Smooth muscle cell (in vitro differentiated cells): ENCODE measurements at regions not wholly inside any gene's neighbourhood (a gene's known extent, or its start where the extent isn't known, plus 50 kb on each side); places are given as distances from the start of the nearest gene placed in this dataset.

ENCODE experiments used
- DNase-seq: peaks from one replicate; lab custom pipeline; 2025; ENCODE audit not compliant: unreplicated experiment; lab: John Stamatoyannopoulos, UW
- H2AFZ ChIP-seq: fragments of 200-600 bp; sonication (generic); 2 replicates; pipeline ENCODE4 v1.6.0; 2016; ENCODE audit warnings: antibody characterized with exemption, low read depth, mild to moderate bottlenecking
- H3F3A ChIP-seq: fragments of 200-600 bp; sonication (generic); 2 replicates; pipeline ENCODE4 v1.6.0; 2017; ENCODE audit warnings: antibody characterized with exemption, low read depth
- H3K27ac ChIP-seq: fragments of 200-600 bp; sonication (generic); 2 replicates; pipeline ENCODE4 v1.5.1; 2016; ENCODE audit warnings: low read depth, mild to moderate bottlenecking
- H3K27me3 ChIP-seq: fragments of 200-600 bp; sonication (generic); 2 replicates; pipeline ENCODE4 v1.6.1; 2016; ENCODE audit warnings: low read depth, mild to moderate bottlenecking
- H3K36me3 ChIP-seq: fragments of 200-600 bp; sonication (generic); 2 replicates; pipeline ENCODE4 v1.5.1; 2016; ENCODE audit warnings: low read depth
- H3K4me1 ChIP-seq: fragments of 200-600 bp; sonication (generic); 2 replicates; pipeline ENCODE4 v1.5.1; 2016; ENCODE audit warnings: low read depth
- H3K4me2 ChIP-seq: fragments of 200-600 bp; sonication (generic); 2 replicates; pipeline ENCODE4 v1.6.0; 2016; ENCODE audit warnings: mild to moderate bottlenecking
- H3K4me3 ChIP-seq: fragments of 200-600 bp; sonication (generic); 2 replicates; pipeline ENCODE4 v1.5.1; 2016; ENCODE audit warnings: mild to moderate bottlenecking
- H3K79me2 ChIP-seq: fragments of 200-600 bp; sonication (generic); 2 replicates; pipeline ENCODE4 v1.6.0; 2016; ENCODE audit warnings: low read depth, mild to moderate bottlenecking
- H3K9ac ChIP-seq: fragments of 200-600 bp; sonication (generic); 2 replicates; pipeline ENCODE4 v1.6.0; 2016; ENCODE audit warnings: low read depth
- H3K9me3 ChIP-seq: fragments of 200-600 bp; sonication (generic); replicated peaks from 2 replicates; pipeline ENCODE4 v1.5.1; 2016; ENCODE audit warnings: low read depth
- H4K20me1 ChIP-seq: fragments of 200-600 bp; sonication (generic); 2 replicates; pipeline ENCODE4 v1.6.0; 2016; ENCODE audit warnings: low read depth
- WGBS: methylation state at CpG from one replicate; pipeline ENCODE4 v1.1.7; 2016; ENCODE audit warnings: low lambda C conversion rate; 5-methylcytosine and 5-hydroxymethylcytosine counted together
- TF ChIP-seq, protein P1 (sequence below): fragments of 200-600 bp; sonication (generic); IDR thresholded peaks from 2 replicates; pipeline ENCODE4 v1.5.1; 2017; ENCODE audit warnings: borderline replicate concordance, mild to moderate bottlenecking, antibody characterized with exemption; ENCODE audit not compliant: insufficient read depth, poor library complexity, severe bottlenecking

DNA sequence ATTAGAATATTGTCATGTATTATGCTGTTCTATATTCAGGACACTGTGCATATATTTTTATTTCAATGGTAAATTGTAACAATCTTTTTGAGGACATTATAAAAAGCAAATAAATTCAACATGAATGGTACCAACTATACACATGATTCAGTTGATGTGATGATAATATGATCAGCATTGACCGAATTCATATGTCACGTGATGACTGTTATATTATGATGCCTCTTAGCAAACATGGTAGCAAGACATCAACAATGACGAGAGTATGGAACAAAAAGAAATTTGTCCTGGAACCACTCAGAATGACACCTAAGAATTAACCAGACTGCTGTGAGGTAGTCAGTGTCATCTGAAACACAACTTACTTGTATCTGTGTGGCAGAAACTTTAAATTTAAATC, 161.5 kb upstream of the OR13F1 start:
- Histone ChIP-seq H3F3A (no peaks in the 10 kb centered on the region), H3K79me2 (no peaks in the 10 kb centered on the region), H3K4me3 (no peak overlapping the region), H4K20me1 (no peaks in the 10 kb centered on the region), H3K4me2 (no peak overlapping the region), H2AFZ (no peak overlapping the region), H3K9me3 (no peaks in the 10 kb centered on the region), H3K9ac (no peak overlapping the region), H3K27me3 (no peaks in the 10 kb centered on the region), H3K27ac (no peak overlapping the region), H3K4me1 (no peaks in the 10 kb centered on the region), H3K36me3 (no peaks in the 10 kb centered on the region)
- DNase-seq, result no peak
- TF ChIP-seq, protein P1, sequence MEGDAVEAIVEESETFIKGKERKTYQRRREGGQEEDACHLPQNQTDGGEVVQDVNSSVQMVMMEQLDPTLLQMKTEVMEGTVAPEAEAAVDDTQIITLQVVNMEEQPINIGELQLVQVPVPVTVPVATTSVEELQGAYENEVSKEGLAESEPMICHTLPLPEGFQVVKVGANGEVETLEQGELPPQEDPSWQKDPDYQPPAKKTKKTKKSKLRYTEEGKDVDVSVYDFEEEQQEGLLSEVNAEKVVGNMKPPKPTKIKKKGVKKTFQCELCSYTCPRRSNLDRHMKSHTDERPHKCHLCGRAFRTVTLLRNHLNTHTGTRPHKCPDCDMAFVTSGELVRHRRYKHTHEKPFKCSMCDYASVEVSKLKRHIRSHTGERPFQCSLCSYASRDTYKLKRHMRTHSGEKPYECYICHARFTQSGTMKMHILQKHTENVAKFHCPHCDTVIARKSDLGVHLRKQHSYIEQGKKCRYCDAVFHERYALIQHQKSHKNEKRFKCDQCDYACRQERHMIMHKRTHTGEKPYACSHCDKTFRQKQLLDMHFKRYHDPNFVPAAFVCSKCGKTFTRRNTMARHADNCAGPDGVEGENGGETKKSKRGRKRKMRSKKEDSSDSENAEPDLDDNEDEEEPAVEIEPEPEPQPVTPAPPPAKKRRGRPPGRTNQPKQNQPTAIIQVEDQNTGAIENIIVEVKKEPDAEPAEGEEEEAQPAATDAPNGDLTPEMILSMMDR, result no peak
- WGBS, result 92% methylated on average over 3 of the region's 3 CpGs

- 59% methylated on average over 3 of the region's 3 CpGs for WGBS
- no peak for DNase-seq
- TF ChIP-seq, protein P1, result no peak
- Histone ChIP-seq H3K9ac (no peak overlapping the region), H2AFZ (no peak overlapping the region), H3K36me3 (no peaks in the 10 kb centered on the region), H3K4me1 (no peaks in the 10 kb centered on the region), H4K20me1 (no peaks in the 10 kb centered on the region), H3F3A (no peaks in the 10 kb centered on the region), H3K27me3 (no peaks in the 10 kb centered on the region), H3K4me3 (no peak overlapping the region), H3K27ac (no peak overlapping the region), H3K79me2 (no peaks in the 10 kb centered on the region), H3K9me3 (no peaks in the 10 kb centered on the region), H3K4me2 (no peak overlapping the region)
Measured at GRCh38 chr9:104345061-104345460, 159.0 kb upstream of the OR13F1 start.

- H3K27me3 ChIP-seq, result no peaks in the 10 kb centered on the region
- TF ChIP-seq, protein P1, result no peak
Measured at GRCh38 chr9:104350541-104350940, 153.5 kb upstream of the OR13F1 start.

DNA sequence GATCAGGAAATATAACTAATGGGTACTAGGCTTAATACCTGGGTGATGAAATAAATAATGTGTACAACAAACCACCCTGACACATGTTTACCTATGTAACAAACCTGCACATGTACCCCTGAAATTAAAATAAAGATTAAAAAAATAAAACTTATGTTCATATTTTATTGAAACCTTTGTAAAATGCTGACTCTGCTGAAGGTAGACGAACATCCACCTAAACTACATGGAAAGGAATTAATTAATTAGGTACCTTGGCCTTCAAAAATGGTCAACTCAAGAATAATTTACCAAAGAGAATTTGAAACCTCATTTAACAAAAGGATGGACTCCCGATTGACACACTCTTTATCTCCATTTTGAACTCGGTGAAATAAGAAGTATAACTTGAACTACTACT, 152.3 kb upstream of the OR13F1 start:
- Histone ChIP-seq H3K36me3 (no peaks in the 10 kb centered on the region), H3K27ac (no peak overlapping the region), H2AFZ (no peak overlapping the region), H3K4me1 (no peaks in the 10 kb centered on the region), H3K4me2 (no peak overlapping the region), H3K4me3 (no peak overlapping the region), H4K20me1 (no peaks in the 10 kb centered on the region), H3K79me2 (no peaks in the 10 kb centered on the region), H3K27me3 (no peaks in the 10 kb centered on the region), H3K9ac (no peak overlapping the region), H3F3A (no peaks in the 10 kb centered on the region), H3K9me3 (no peaks in the 10 kb centered on the region)
- no peak for DNase-seq
- TF ChIP-seq, protein P1, result no peak
- WGBS, result 89% methylated on average over 3 of the region's 3 CpGs

More at GRCh38 chr9:104350541-104350940, 153.5 kb upstream of the OR13F1 start:
- H2AFZ ChIP-seq, result no peak overlapping the region
- H3F3A ChIP-seq, result no peaks in the 10 kb centered on the region
- H4K20me1 ChIP-seq, result no peaks in the 10 kb centered on the region
- no peaks in the 10 kb centered on the region for H3K79me2 ChIP-seq
- H3K4me1 ChIP-seq, result no peaks in the 10 kb centered on the region
- H3K4me3 ChIP-seq, result no peak overlapping the region
- 88% methylated on average over 5 of the region's 5 CpGs for WGBS
- no peak overlapping the region for H3K27ac ChIP-seq
- H3K4me2 ChIP-seq, result no peak overlapping the region
- H3K36me3 ChIP-seq, result no peaks in the 10 kb centered on the region
- DNase-seq, result no peak
- no peaks in the 10 kb centered on the region for H3K9me3 ChIP-seq
- H3K9ac ChIP-seq, result no peak overlapping the region
